Stomach (tissue), 8 donors: ENCODE measurements at regions not wholly inside any gene's neighbourhood (a gene's known extent, or its start where the extent isn't known, plus 50 kb on each side); places are given as distances from the start of the nearest gene placed in this dataset.
"Not testable (repeated sequence)": the region's sequence is repeated elsewhere in the genome, so short reads cannot be mapped to it uniquely, and the experiment has no call there.

Experiments
- DNase-seq, 2 donors: peaks; one replicate each; pipeline versions ENCODE4 v3.0.0 to v3.0.0-alpha.2; 2013 to 2019
- H3K27ac ChIP-seq, 5 donors: fragments of 200-600 bp in 4 of 5; sonication (generic) in 4 of 5; one replicate each; pipeline ENCODE4 v1.5.1; 2013 to 2019; ENCODE audit warnings: mild to moderate bottlenecking in 1 of 5, moderate library complexity in 1 of 5
- H3K27me3 ChIP-seq, 3 donors: fragments of 200-600 bp; sonication (generic); one replicate each; pipeline ENCODE4 v1.5.1; 2017 to 2019; ENCODE audit warnings: mixed run types in 1 of 3
- H3K36me3 ChIP-seq, 4 donors: fragments of 200-600 bp; sonication (generic); 1 replicate in 3 of 4; 2 replicates in 1 of 4; pipeline ENCODE4 v1.5.1; 2016 to 2019
- H3K4me1 ChIP-seq, 4 donors: fragments of 200-600 bp; sonication (generic); one replicate each; pipeline ENCODE4 v1.5.1; 2016 to 2019
- H3K4me3 ChIP-seq, 4 donors: fragments of 200-600 bp; sonication (generic) in 3 of 4; one replicate each; pipeline ENCODE4 v1.5.1; 2016 to 2019; ENCODE audit warnings: mild to moderate bottlenecking in 1 of 4
- H3K9me3 ChIP-seq, 4 donors: fragments of 200-600 bp; sonication (generic); one replicate each; pipeline ENCODE4 v1.5.1; 2016 to 2019
- EP300 ChIP-seq: sonication (generic); formaldehyde crosslinking; IDR thresholded peaks from one replicate; pipeline ENCODE4 v1.6.1; 2017; ENCODE audit warnings: antibody characterized with exemption
- POLR2A ChIP-seq, 4 donors: fragments of 450-650 bp; IDR thresholded peaks; one replicate each; pipeline ENCODE4 v1.6.1; 2016; ENCODE audit warnings: antibody characterized with exemption in 4 of 4, control low read depth in 2 of 4, mild to moderate bottlenecking in 1 of 4, moderate library complexity in 1 of 4
- POLR2AphosphoS5 ChIP-seq, 3 donors: sonication (generic); formaldehyde crosslinking; IDR thresholded peaks; one replicate each; pipeline ENCODE4 v1.6.1; 2016; ENCODE audit warnings: antibody characterized with exemption in 3 of 3
- WGBS, 5 donors: extraction: QIAGEN DNeasy Blood & Tissue Kit in 3 of 5; methylation state at CpG; one replicate each; pipeline versions ENCODE4 v1.1.5 to v1.1.7; 2013 to 2018; 5-methylcytosine and 5-hydroxymethylcytosine counted together
- intact Hi-C: fragments of 100-400 bp; cut with DNase I; formaldehyde crosslinking; loops from one replicate; pipeline ENCODE4 v1.15.1; 2023; ENCODE audit warnings: low total_unique reads
- TF ChIP-seq, protein P1 (sequence below), 7 experiments: fragments of 450-650 bp in 4 of 7; fragments of 200-600 bp in 3 of 7; sonication (generic) in 3 of 7; IDR thresholded peaks; one replicate each; pipeline ENCODE4 v1.5.1; 2016 to 2019; ENCODE audit warnings: antibody characterized with exemption in 7 of 7, control low read depth in 2 of 7, mild to moderate bottlenecking in 1 of 7
- donor health status: healthy with polysubstance abuse.
- donor health status: Bipolar disorder and iron deficiency.
- donor health status: healthy.

DNA sequence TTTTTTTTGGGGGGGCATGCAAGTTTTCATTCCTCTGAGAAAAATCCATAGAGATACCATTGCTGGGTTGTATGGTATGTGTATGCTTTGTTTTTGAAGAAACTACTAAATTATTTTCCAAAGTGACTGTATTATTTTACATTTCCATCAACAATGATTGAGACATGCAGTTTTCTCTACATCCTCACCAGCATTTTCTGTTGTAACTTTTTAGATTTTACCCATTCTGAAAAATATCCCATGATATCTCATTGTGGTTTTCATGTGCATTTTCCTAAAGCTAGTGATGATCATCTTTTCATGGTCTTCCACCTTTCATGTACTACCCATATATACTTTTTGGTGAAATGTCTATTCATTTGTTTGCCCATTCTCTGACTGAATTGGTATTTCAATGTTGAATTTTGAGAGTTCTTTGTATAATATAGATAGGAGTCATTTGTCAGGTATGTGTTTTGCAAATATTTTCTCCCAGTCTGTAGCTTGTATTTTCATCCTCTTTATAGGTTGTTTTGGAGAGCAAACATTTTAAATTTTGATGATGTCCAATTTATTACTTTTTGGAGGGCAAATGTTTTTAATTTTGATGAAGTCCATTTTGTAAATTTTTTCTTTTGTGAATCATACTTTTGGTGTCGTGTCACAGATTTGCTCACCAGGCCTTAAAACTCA is 827.5 kb upstream of the CITED2 start:
- WGBS, 5 donors = 89 to 100% (median 97%) methylated on average over 1 of the region's 1 CpG
- Histone ChIP-seq H3K4me1 (peaks cover 0 to 9% (median 1%) of the 10 kb centered on the region in 4 donors), H3K4me3 (no peak overlapping the region), H3K27ac (no peak overlapping the region), H3K36me3 (no peaks in the 10 kb centered on the region), H3K27me3 (no peaks in the 10 kb centered on the region), H3K9me3 (no peaks in the 10 kb centered on the region)
- intact Hi-C loops = no loop called here
- TF ChIP-seq POLR2A (IDR thresholded peaks at IDR 0.05) (no peak), POLR2AphosphoS5 (IDR thresholded peaks at IDR 0.05) (no peak), EP300 (no peak)
- TF ChIP-seq, protein P1, sequence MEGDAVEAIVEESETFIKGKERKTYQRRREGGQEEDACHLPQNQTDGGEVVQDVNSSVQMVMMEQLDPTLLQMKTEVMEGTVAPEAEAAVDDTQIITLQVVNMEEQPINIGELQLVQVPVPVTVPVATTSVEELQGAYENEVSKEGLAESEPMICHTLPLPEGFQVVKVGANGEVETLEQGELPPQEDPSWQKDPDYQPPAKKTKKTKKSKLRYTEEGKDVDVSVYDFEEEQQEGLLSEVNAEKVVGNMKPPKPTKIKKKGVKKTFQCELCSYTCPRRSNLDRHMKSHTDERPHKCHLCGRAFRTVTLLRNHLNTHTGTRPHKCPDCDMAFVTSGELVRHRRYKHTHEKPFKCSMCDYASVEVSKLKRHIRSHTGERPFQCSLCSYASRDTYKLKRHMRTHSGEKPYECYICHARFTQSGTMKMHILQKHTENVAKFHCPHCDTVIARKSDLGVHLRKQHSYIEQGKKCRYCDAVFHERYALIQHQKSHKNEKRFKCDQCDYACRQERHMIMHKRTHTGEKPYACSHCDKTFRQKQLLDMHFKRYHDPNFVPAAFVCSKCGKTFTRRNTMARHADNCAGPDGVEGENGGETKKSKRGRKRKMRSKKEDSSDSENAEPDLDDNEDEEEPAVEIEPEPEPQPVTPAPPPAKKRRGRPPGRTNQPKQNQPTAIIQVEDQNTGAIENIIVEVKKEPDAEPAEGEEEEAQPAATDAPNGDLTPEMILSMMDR (IDR thresholded peaks at IDR 0.05) = no peak
- no peak for DNase-seq

DNA sequence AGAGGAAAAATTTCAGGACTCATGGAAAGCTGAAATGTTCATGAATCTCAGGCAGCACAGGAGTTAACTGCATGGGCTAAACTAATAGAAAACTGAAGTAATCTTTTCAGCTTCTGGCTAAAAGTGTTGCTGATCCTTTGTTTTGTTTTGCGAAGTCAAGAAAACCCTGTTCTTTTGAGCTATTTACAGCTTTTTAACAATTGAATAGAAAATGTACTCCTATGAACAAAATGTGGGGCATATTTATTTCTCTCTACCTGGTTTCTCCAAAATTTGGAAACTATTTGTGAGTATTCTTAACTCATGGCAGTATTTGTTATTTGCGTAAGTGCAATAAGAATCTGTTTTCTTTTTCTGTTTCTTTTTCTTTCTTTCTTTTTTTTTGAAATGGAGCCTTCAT is 818.8 kb upstream of the CITED2 start:
- WGBS, 5 donors = 97 to 100% (median 98%) methylated on average over 2 of the region's 2 CpGs
- Histone ChIP-seq H3K4me1 (no peaks in the 10 kb centered on the region), H3K27me3 (no peaks in the 10 kb centered on the region), H3K36me3 (no peaks in the 10 kb centered on the region), H3K9me3 (peaks cover 0 to 32% (median 17%) of the 10 kb centered on the region in 4 donors), H3K4me3 (no peak overlapping the region), H3K27ac (no peak overlapping the region)
- DNase-seq = no peak
- TF ChIP-seq POLR2AphosphoS5 (IDR thresholded peaks at IDR 0.05) (no peak), POLR2A (IDR thresholded peaks at IDR 0.05) (no peak), EP300 (no peak)
- TF ChIP-seq, protein P1 (IDR thresholded peaks at IDR 0.05) = no peak
- intact Hi-C loops = no loop called here

DNA sequence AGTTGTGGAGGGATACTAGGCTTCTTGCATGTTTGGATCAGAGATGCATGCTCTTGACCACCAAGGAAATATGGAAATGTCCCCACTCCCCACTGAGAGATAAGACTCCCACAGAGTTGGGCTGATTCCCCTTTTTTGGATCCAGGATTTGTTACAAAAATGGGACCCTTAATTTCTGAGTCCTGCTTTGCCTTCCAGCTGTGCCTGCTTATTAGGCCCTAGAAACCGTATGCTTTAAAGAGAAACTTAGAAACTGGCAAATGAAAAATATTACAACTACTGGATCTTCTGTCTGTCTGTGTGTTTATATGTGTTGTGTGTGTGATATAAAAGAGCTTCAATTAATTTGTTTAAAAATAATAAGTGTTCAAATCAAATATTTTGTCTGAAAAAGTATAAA is 817.6 kb upstream of the CITED2 start:
- H3K4me3 ChIP-seq = no peak overlapping the region
- H3K27ac ChIP-seq = no peak overlapping the region
- 91 to 98% (median 95%) methylated on average over 1 of the region's 1 CpG for WGBS, 5 donors
- H3K4me1 ChIP-seq = no peaks in the 10 kb centered on the region
- no peaks in the 10 kb centered on the region for H3K36me3 ChIP-seq
- no peak for DNase-seq
- H3K27me3 ChIP-seq = no peaks in the 10 kb centered on the region
- TF ChIP-seq, protein P1 (IDR thresholded peaks at IDR 0.05) = no peak
- TF ChIP-seq POLR2AphosphoS5 (IDR thresholded peaks at IDR 0.05) (no peak), EP300 (no peak), POLR2A (IDR thresholded peaks at IDR 0.05) (no peak)
- intact Hi-C loops = no loop called here
- peaks cover 0 to 41% (median 25%) of the 10 kb centered on the region in 4 donors for H3K9me3 ChIP-seq

DNA sequence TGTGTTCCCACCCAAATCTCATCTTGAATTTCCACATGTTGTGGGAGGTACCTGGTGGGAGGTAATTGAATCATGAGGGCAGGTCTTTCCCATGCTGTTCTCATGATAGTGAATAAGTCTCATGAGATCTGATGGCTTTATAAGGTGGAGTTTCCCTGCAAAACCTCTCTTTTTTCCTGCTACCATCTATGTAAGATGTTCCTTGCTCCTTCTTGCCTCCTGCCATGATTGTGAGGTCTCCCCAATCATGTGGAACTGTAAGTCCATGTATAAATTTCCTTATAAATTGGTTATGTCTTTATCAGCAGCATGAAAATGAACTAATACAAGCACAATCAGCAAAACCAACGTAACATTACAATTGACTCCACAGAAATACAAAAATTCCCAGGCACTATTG is 814.8 kb upstream of the CITED2 start:
- H3K27ac ChIP-seq, H3K36me3 ChIP-seq, intact Hi-C loops, H3K4me1 ChIP-seq, H3K4me3 ChIP-seq, DNase-seq, H3K27me3 ChIP-seq: not testable (repeated sequence)
- peaks cover 0 to 41% (median 25%) of the 10 kb centered on the region in 4 donors for H3K9me3 ChIP-seq
- 71 to 97% (median 79%) methylated on average over 1 of the region's 1 CpG for WGBS, 5 donors

DNA sequence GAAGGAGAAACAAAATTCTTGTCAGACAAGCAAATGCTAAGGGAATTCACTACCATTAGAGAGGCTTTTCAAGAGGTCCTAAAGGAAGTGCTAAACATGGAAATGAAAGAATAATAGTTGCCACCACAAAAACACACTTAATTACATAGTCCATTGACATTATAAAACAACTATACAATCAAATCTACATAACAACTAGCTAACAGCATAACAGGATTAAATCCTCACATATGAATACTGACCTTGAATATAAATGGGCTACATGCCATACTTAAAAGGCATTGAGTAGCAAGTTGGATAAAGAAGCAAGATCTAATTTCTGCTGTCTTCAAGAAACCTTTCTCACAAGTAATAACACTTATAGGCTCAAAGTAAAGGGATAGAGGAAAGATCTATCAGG is 811.5 kb upstream of the CITED2 start:
- no peak for TF ChIP-seq POLR2A (IDR thresholded peaks at IDR 0.05)
- TF ChIP-seq EP300 = no peak
- TF ChIP-seq POLR2AphosphoS5 (IDR thresholded peaks at IDR 0.05) = no peak
- TF ChIP-seq, protein P1 (IDR thresholded peaks at IDR 0.05) = no peak
- intact Hi-C loops = no loop called here
- Histone ChIP-seq H3K27ac (no peak overlapping the region), H3K4me3 (no peak overlapping the region), H3K27me3 (no peaks in the 10 kb centered on the region), H3K36me3 (no peaks in the 10 kb centered on the region), H3K9me3 (peaks cover 0 to 16% (median 9%) of the 10 kb centered on the region in 4 donors), H3K4me1 (no peaks in the 10 kb centered on the region)
- DNase-seq = no peak
